CD4-positive, alpha-beta T cell (primary cell): ENCODE measurements at regions not wholly inside any gene's neighbourhood (a gene's known extent, or its start where the extent isn't known, plus 50 kb on each side); places are given as distances from the start of the nearest gene placed in this dataset.
"Not testable (repeated sequence)": the region's sequence is repeated elsewhere in the genome, so short reads cannot be mapped to it uniquely, and the experiment has no call there.

Source experiments
- ATAC-seq: fragments of 200-7000 bp; cut with Tn5 transposase; one replicate; pipeline ENCODE4 v1.10.0; 2022; ENCODE audit warnings: mild to moderate bottlenecking; ENCODE audit not compliant: poor library complexity
- CTCF ChIA-PET: fragments of 350-600 bp; sonication (Branson Sonifier 250); formaldehyde crosslinking; loops from one replicate; lab custom pipeline; 2021; ENCODE audit warnings: antibody characterized with exemption, inconsistent platforms; lab: Charles Lee
- POLR2A ChIA-PET: fragments of 350-600 bp; sonication (Branson Sonifier 250); formaldehyde crosslinking; loops from one replicate; lab custom pipeline; 2021; ENCODE audit warnings: antibody characterized with exemption, inconsistent platforms; lab: Charles Lee
- DNase-seq, 14 experiments: peaks; one replicate each; pipeline ENCODE4 v3.0.0-alpha.2; 2013 to 2020; ENCODE audit warnings: mixed read lengths in 2 of 14
- H3K27ac ChIP-seq, 2 donors: one replicate each; pipeline versions ENCODE4 v1.5.1 to v1.7.0; 2013; ENCODE audit warnings: low read length in 2 of 2, low read depth in 1 of 2, mild to moderate bottlenecking in 1 of 2
- H3K27me3 ChIP-seq, 2 experiments: 1 replicate in 1 of 2; 2 replicates in 1 of 2; pipeline versions ENCODE4 v1.6.1 to v1.7.0; 2013; ENCODE audit warnings: low read length in 2 of 2, control low read depth in 1 of 2, mild to moderate bottlenecking in 1 of 2, moderate library complexity in 1 of 2; ENCODE audit not compliant: insufficient read depth in 2 of 2, control insufficient read depth in 1 of 2
- H3K36me3 ChIP-seq: one replicate; pipeline ENCODE4 v1.6.1; 2013; ENCODE audit warnings: low read length, control low read depth; ENCODE audit not compliant: insufficient read depth
- H3K4me1 ChIP-seq: one replicate; pipeline ENCODE4 v1.6.1; 2013; ENCODE audit warnings: low read length, control low read depth; ENCODE audit not compliant: insufficient read depth
- H3K4me3 ChIP-seq: one replicate; pipeline ENCODE4 v1.5.1; 2013; ENCODE audit warnings: mild to moderate bottlenecking, low read length, moderate library complexity
- H3K9me3 ChIP-seq, 2 experiments: 1 replicate in 1 of 2; 2 replicates in 1 of 2; pipeline versions ENCODE4 v1.6.1 to v1.7.0; 2013; ENCODE audit warnings: low read length in 2 of 2, mild to moderate bottlenecking in 2 of 2, control low read depth in 1 of 2, moderate library complexity in 1 of 2; ENCODE audit not compliant: control insufficient read depth in 1 of 2, insufficient read depth in 1 of 2
- H3K27ac Mint-ChIP-seq: one replicate; pipeline ENCODE4 v1.8.0; 2020; ENCODE audit warnings: mixed read lengths
- H3K27me3 Mint-ChIP-seq: one replicate; pipeline ENCODE4 v1.8.0; 2021; ENCODE audit warnings: mixed read lengths
- H3K36me3 Mint-ChIP-seq: one replicate; pipeline ENCODE4 v1.8.0; 2021; ENCODE audit warnings: low read depth, mixed read lengths
- H3K4me1 Mint-ChIP-seq: one replicate; pipeline ENCODE4 v1.8.0; 2021; ENCODE audit warnings: low read depth, mixed read lengths
- H3K4me3 Mint-ChIP-seq: one replicate; pipeline ENCODE4 v1.8.0; 2020; ENCODE audit warnings: mild to moderate bottlenecking, mixed read lengths
- H3K9me3 Mint-ChIP-seq: one replicate; pipeline ENCODE4 v1.8.0; 2020; ENCODE audit warnings: mixed read lengths
- intact Hi-C, 2 experiments: fragments of 100-400 bp; cut with DNase I in 1 of 2; cut with micrococcal nuclease in 1 of 2; formaldehyde crosslinking; loops; one replicate each; pipeline versions ENCODE4 v1.15.1 to v1.9.0; 2023 to 2025; cut with DNase I, micrococcal nuclease
- TF ChIP-seq, protein P1 (sequence below): fragments of 200-600 bp; IDR thresholded peaks from one replicate; pipeline ENCODE4 v1.8.0; 2022; ENCODE audit warnings: antibody characterized with exemption, mild to moderate bottlenecking

DNA sequence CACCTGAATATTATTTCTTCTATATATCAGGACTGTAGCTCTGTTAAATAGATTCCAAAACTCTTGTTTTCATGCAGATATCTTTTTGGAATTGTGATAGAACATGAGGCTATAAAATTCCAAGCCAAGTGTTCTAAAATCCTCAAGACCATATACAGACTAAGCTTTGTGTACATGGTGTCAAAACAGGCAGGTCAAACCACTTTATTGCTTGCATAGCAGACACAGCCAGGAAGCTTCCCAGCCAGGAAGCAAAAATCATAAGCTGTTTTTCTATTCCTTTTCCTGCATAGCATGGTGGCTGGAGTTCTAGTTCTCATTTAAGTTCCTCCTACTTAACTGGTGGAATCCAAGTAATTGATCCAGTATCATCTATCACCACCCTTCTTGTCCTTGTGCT is 353.3 kb downstream of the PAX1 start:
- CTCF ChIA-PET, result no interaction called here
- POLR2A ChIA-PET, result no interaction called here
- no peak for ATAC-seq
- Histone ChIP-seq H3K4me1 (no peaks in the 10 kb centered on the region), H3K27me3 (no peaks in the 10 kb centered on the region), H3K36me3 (no peaks in the 10 kb centered on the region), H3K9me3 (peaks cover 0 to 4% of the 10 kb centered on the region in 2 experiments), H3K4me3 (no peak overlapping the region), H3K27ac (no peak overlapping the region)
- DNase-seq, result no peak
- TF ChIP-seq, protein P1, sequence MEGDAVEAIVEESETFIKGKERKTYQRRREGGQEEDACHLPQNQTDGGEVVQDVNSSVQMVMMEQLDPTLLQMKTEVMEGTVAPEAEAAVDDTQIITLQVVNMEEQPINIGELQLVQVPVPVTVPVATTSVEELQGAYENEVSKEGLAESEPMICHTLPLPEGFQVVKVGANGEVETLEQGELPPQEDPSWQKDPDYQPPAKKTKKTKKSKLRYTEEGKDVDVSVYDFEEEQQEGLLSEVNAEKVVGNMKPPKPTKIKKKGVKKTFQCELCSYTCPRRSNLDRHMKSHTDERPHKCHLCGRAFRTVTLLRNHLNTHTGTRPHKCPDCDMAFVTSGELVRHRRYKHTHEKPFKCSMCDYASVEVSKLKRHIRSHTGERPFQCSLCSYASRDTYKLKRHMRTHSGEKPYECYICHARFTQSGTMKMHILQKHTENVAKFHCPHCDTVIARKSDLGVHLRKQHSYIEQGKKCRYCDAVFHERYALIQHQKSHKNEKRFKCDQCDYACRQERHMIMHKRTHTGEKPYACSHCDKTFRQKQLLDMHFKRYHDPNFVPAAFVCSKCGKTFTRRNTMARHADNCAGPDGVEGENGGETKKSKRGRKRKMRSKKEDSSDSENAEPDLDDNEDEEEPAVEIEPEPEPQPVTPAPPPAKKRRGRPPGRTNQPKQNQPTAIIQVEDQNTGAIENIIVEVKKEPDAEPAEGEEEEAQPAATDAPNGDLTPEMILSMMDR, result no peak
- peaks cover 5% of the 10 kb centered on the region for H3K9me3 Mint-ChIP-seq
- H3K36me3 Mint-ChIP-seq, result no peaks in the 10 kb centered on the region
- intact Hi-C loops, result no loop called here
- H3K27me3 Mint-ChIP-seq, result no peaks in the 10 kb centered on the region
- no peaks in the 10 kb centered on the region for H3K4me1 Mint-ChIP-seq
- H3K27ac Mint-ChIP-seq, result no peak overlapping the region
- H3K4me3 Mint-ChIP-seq, result no peak overlapping the region

DNA sequence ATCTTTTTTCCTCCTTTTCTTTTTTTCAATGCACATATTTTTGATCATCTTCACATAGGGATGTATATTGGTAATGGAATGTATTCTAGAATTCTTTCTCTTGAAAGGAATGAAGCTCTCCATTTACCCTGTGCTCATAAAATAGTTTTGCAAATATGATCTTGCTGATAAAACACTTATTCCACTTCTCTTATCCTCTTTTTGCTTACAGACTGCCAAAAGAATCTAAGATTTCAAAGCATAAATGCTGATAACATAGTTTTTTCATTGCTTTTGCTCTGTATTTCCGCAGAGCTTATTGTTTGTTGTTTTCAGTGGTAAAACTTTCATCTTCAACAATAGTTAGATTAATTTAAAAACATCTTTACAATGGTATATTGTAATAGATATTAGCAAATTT is 350.5 kb downstream of the PAX1 start:
- Mint-ChIP-seq H3K4me1 (no peaks in the 10 kb centered on the region), H3K9me3 (peaks cover 3% of the 10 kb centered on the region), H3K27me3 (no peaks in the 10 kb centered on the region), H3K4me3 (no peak overlapping the region), H3K36me3 (no peaks in the 10 kb centered on the region), H3K27ac (no peak overlapping the region)
- intact Hi-C loops, result no loop called here
- ChIA-PET POLR2A (no interaction called here), CTCF (no interaction called here)
- no peak overlapping the region for H3K27ac ChIP-seq
- no peaks in the 10 kb centered on the region for H3K36me3 ChIP-seq
- ATAC-seq, result no peak
- H3K9me3 ChIP-seq, result no peaks in the 10 kb centered on the region
- DNase-seq, result no peak
- TF ChIP-seq, protein P1, result no peak
- H3K27me3 ChIP-seq, result no peaks in the 10 kb centered on the region
- H3K4me1 ChIP-seq, result no peaks in the 10 kb centered on the region
- H3K4me3 ChIP-seq, result no peak overlapping the region

DNA sequence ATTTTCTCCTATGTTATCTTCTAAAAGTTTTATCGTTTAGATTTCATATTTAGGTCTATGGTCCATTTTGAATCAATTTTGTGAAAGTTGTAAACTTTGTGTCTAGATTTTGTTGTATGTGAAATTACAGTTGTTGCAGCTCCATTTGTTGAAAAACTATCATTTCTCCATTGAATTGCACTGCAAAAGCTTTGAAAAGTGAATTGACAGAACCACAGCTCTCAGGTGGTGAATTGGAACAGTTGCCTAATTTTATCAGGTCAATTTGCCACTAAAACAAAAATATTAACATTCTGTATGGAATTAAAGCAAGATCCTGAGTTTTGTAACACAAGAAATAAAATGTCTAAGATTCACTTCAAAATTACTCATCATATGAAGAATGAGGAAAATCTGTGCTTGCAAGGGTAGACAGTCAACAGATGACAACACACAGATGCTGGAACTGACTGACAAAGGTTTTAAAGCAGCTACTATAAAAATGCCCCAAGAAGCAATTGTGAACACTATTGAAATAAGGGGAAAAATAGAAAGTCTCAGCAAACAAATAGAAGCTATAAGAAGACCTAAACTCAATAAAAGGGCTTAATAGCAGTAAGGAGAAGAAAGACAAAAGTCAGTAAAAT is 346.7 kb downstream of the PAX1 start:
- intact Hi-C loops, result no loop called here
- TF ChIP-seq, protein P1, result no peak
- ATAC-seq, result no peak
- no peak overlapping the region for H3K27ac ChIP-seq
- Mint-ChIP-seq H3K4me3 (no peak overlapping the region), H3K9me3 (peaks cover 3% of the 10 kb centered on the region), H3K4me1 (no peaks in the 10 kb centered on the region), H3K27ac (no peak overlapping the region), H3K27me3 (no peaks in the 10 kb centered on the region), H3K36me3 (no peaks in the 10 kb centered on the region)
- H3K9me3 ChIP-seq, result peaks cover 7 to 8% of the 10 kb centered on the region in 2 experiments
- no peaks in the 10 kb centered on the region for H3K4me1 ChIP-seq
- no peaks in the 10 kb centered on the region for H3K36me3 ChIP-seq
- no peak overlapping the region for H3K4me3 ChIP-seq
- no peaks in the 10 kb centered on the region for H3K27me3 ChIP-seq
- no peak for DNase-seq
- POLR2A ChIA-PET, result no interaction called here
- CTCF ChIA-PET, result no interaction called here

DNA sequence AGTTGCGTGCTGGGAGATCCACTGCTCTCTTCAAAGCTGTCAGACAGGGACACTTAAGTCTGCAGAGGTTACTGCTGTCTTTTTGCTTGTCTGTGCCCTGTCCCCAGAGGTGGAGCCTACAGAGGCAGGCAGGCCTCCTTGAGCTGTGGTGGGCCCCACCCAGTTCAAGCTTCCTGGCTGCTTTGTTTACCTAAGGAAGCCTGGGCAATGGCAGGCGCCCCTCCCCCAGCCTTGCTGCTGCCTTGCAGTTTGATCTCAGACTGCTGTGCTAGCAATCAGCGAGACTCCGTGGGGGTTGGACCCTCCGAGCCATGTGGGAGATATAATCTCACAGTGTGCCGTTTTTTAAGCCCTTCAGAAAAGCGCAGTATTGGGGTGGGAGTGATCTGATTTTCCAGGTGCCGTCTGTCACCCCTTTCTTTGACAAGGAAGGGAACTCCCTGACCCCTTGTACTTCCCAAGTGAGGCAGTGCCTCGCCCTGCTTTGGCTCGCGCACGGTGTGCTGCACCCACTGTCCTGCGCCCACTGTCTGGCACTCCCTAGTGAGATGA is 340.6 kb downstream of the PAX1 start:
- H3K4me3 ChIP-seq, H3K27ac ChIP-seq, H3K36me3 ChIP-seq, POLR2A ChIA-PET, H3K36me3 Mint-ChIP-seq, ATAC-seq, H3K27me3 ChIP-seq, H3K9me3 Mint-ChIP-seq, DNase-seq, intact Hi-C loops, H3K27ac Mint-ChIP-seq, H3K4me1 ChIP-seq, H3K4me1 Mint-ChIP-seq, H3K4me3 Mint-ChIP-seq, CTCF ChIA-PET, H3K27me3 Mint-ChIP-seq: not testable (repeated sequence)
- H3K9me3 ChIP-seq, result peaks cover 7 to 19% of the 10 kb centered on the region in 2 experiments
